Keratinocyte (primary cell): ENCODE measurements at regions not wholly inside any gene's neighbourhood (a gene's known extent, or its start where the extent isn't known, plus 50 kb on each side); places are given as distances from the start of the nearest gene placed in this dataset.
"Not testable (repeated sequence)": the region's sequence is repeated elsewhere in the genome, so short reads cannot be mapped to it uniquely, and the experiment has no call there.

ENCODE experiments used
- DNase-seq: peaks from one replicate; pipeline ENCODE4 v3.0.0-alpha.2; 2011; ENCODE audit warnings: low read depth, missing footprints, low spot score
- FAIRE-seq: peaks from 2 replicates; lab custom pipeline; 2011; peaks lifted over from hg19 to GRCh38; lab: Jason Lieb, UNC
- H2AFZ ChIP-seq: 2 replicates; pipeline ENCODE4 v1.6.0; 2012; ENCODE audit warnings: low read length, control low read depth, inconsistent platforms; ENCODE audit not compliant: control insufficient read depth
- H3K27ac ChIP-seq: 2 replicates; pipeline ENCODE4 v1.5.1; 2011; ENCODE audit warnings: low read length; ENCODE audit not compliant: control insufficient read depth, insufficient read depth
- H3K27me3 ChIP-seq: 3 replicates; pipeline ENCODE4 v1.6.0; 2011; ENCODE audit warnings: low read length; ENCODE audit not compliant: control insufficient read depth, insufficient read depth; ENCODE audit errors: extremely low read depth
- H3K36me3 ChIP-seq, 2 experiments: 2 replicates in 1 of 2; 3 replicates in 1 of 2; pipeline ENCODE4 v1.5.1; 2011; ENCODE audit warnings: low read length in 2 of 2, mild to moderate bottlenecking in 1 of 2; ENCODE audit not compliant: control insufficient read depth in 2 of 2, insufficient read depth in 2 of 2; ENCODE audit errors: extremely low read depth in 1 of 2
- H3K4me1 ChIP-seq: 3 replicates; pipeline ENCODE4 v1.5.1; 2011; ENCODE audit warnings: low read length; ENCODE audit not compliant: control insufficient read depth, insufficient read depth; ENCODE audit errors: extremely low read depth
- H3K4me2 ChIP-seq: 3 replicates; pipeline ENCODE4 v1.6.0; 2011; ENCODE audit warnings: low read depth, low read length; ENCODE audit not compliant: control insufficient read depth, insufficient read depth; ENCODE audit errors: extremely low read depth
- H3K4me3 ChIP-seq, 3 experiments: fragments of 200-600 bp in 1 of 3; sonication (generic) in 1 of 3; 2 replicates in 2 of 3; 3 replicates in 1 of 3; pipeline ENCODE4 v1.5.1; 2011 to 2016; ENCODE audit warnings: low read length in 3 of 3, mild to moderate bottlenecking in 3 of 3, control low read depth in 2 of 3, inconsistent platforms in 1 of 3, low read depth in 1 of 3, mixed read lengths in 1 of 3, mixed run types in 1 of 3, moderate library complexity in 1 of 3; ENCODE audit not compliant: control insufficient read depth in 2 of 3, insufficient read depth in 2 of 3; ENCODE audit errors: extremely low read depth in 1 of 3
- H3K79me2 ChIP-seq: 2 replicates; pipeline ENCODE4 v1.6.0; 2012; ENCODE audit warnings: low read length; ENCODE audit not compliant: control insufficient read depth, insufficient read depth
- H3K9ac ChIP-seq: 3 replicates; pipeline ENCODE4 v1.6.0; 2011; ENCODE audit warnings: low read length; ENCODE audit not compliant: control insufficient read depth, insufficient read depth; ENCODE audit errors: extremely low read depth
- H3K9me1 ChIP-seq: 3 replicates; pipeline ENCODE4 v1.6.0; 2011; ENCODE audit warnings: low read length; ENCODE audit not compliant: control insufficient read depth, insufficient read depth; ENCODE audit errors: extremely low read depth
- H3K9me3 ChIP-seq: 2 replicates; pipeline ENCODE4 v1.5.1; 2012; ENCODE audit warnings: low read depth, low read length; ENCODE audit not compliant: control insufficient read depth
- H4K20me1 ChIP-seq: 3 replicates; pipeline ENCODE4 v1.6.0; 2011; ENCODE audit warnings: low read length; ENCODE audit not compliant: control insufficient read depth, insufficient read depth; ENCODE audit errors: extremely low read depth
- CTCF ChIP-seq, 3 experiments: IDR thresholded peaks in 1 of 3; conservative IDR thresholded peaks in 1 of 3; optimal IDR thresholded peaks in 1 of 3; 2 replicates in 2 of 3; 3 replicates in 1 of 3; pipeline versions ENCODE3 to v1.5.1; 2011; ENCODE audit warnings: low read length in 3 of 3, mild to moderate bottlenecking in 3 of 3, moderate library complexity in 2 of 3, control low read depth in 1 of 3, inconsistent platforms in 1 of 3; ENCODE audit not compliant: insufficient read depth in 2 of 3; ENCODE audit errors: extremely low read depth in 1 of 3
- EZH2 ChIP-seq: IDR thresholded peaks from one replicate; pipeline ENCODE4 v1.6.1; 2012; ENCODE audit warnings: inconsistent platforms, mild to moderate bottlenecking, low read length, moderate library complexity
- dilution Hi-C: fragments of 300-500 bp; cut with MboI; formaldehyde crosslinking; loops from one replicate; pipeline ENCODE4 v1.7.0; 2020; ENCODE audit warnings: low sequenced_read_pairs; ENCODE audit not compliant: extremely low pct_ligation_motif_present

- H3K36me3 ChIP-seq, result no peaks in the 10 kb centered on the region
- no peaks in the 10 kb centered on the region for H3K27me3 ChIP-seq
- dilution Hi-C loops, result no loop called here
- no peak overlapping the region for H3K27ac ChIP-seq
- H3K4me2 ChIP-seq, result no peak overlapping the region
- H3K4me3 ChIP-seq, result no peak overlapping the region
- TF ChIP-seq EZH2, result no peak
- no peak for TF ChIP-seq CTCF (optimal IDR thresholded peaks at IDR 0.05 in 1 of 3, IDR thresholded peaks at IDR 0.05 in 1 of 3, conservative IDR thresholded peaks at IDR 0.05 in 1 of 3; ENCODE audit: extremely low read depth in 1 of 3, insufficient read depth in 2 of 3, low read length in 3 of 3)
- H3K9me3 ChIP-seq, result no peaks in the 10 kb centered on the region
- H2AFZ ChIP-seq, result no peak overlapping the region
- H3K9ac ChIP-seq, result no peak overlapping the region
- H3K4me1 ChIP-seq, result no peaks in the 10 kb centered on the region
- no peaks in the 10 kb centered on the region for H3K79me2 ChIP-seq
- H4K20me1 ChIP-seq, result no peaks in the 10 kb centered on the region
- no peaks in the 10 kb centered on the region for H3K9me1 ChIP-seq
- FAIRE-seq, result no peak
- no peak for DNase-seq
These were observed 101.2 kb upstream of the DUSP21 start for GRCh38 chrX:44742480-44743155.

GRCh38 chrX:44741859-44742258 is 102.0 kb upstream of the DUSP21 start:
- H3K9me1 ChIP-seq, H3K4me1 ChIP-seq, H3K27ac ChIP-seq, H3K79me2 ChIP-seq, H4K20me1 ChIP-seq, H2AFZ ChIP-seq, H3K4me2 ChIP-seq, FAIRE-seq, H3K9ac ChIP-seq, H3K9me3 ChIP-seq, H3K4me3 ChIP-seq, H3K27me3 ChIP-seq, DNase-seq, H3K36me3 ChIP-seq, dilution Hi-C loops: not testable (repeated sequence)

GRCh38 chrX:44741458-44741857 is 102.4 kb upstream of the DUSP21 start:
- H3K27ac ChIP-seq, H3K4me3 ChIP-seq, FAIRE-seq, H3K9me1 ChIP-seq, H3K9me3 ChIP-seq, H3K4me1 ChIP-seq, H3K9ac ChIP-seq, dilution Hi-C loops, H4K20me1 ChIP-seq, DNase-seq, H3K36me3 ChIP-seq, H3K27me3 ChIP-seq, H3K4me2 ChIP-seq, H2AFZ ChIP-seq, H3K79me2 ChIP-seq: not testable (repeated sequence)
